HS-5 (cell line): ENCODE measurements at regions not wholly inside any gene's neighbourhood (a gene's known extent, or its start where the extent isn't known, plus 50 kb on each side); places are given as distances from the start of the nearest gene placed in this dataset.
"Not testable (repeated sequence)": the region's sequence is repeated elsewhere in the genome, so short reads cannot be mapped to it uniquely, and the experiment has no call there.

Experiments
- DNase-seq: peaks from one replicate; pipeline ENCODE4 v3.0.0-alpha.2; 2012; ENCODE audit warnings: low read depth

DNA sequence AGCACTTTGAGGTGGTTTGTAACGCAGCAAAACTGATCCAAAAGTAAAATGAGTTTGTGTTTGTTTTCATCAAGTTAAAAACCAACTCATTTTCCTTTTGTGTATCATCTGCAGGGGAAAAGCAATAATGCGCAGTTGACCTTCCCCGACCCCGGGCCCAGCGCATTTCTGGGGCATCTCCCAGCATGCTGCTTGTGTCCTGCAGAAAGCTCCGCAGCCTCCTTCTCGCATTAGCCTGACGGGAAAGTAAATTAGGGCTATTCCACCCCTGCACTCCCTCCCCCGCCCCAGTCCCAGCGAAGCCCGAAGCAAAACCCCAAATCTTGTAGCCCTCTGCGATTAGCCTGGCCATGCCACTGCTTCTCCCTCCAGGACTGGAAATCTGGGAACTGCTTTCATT is 82.0 kb upstream of the PPM1B start:
- DNase-seq = no peak

DNA sequence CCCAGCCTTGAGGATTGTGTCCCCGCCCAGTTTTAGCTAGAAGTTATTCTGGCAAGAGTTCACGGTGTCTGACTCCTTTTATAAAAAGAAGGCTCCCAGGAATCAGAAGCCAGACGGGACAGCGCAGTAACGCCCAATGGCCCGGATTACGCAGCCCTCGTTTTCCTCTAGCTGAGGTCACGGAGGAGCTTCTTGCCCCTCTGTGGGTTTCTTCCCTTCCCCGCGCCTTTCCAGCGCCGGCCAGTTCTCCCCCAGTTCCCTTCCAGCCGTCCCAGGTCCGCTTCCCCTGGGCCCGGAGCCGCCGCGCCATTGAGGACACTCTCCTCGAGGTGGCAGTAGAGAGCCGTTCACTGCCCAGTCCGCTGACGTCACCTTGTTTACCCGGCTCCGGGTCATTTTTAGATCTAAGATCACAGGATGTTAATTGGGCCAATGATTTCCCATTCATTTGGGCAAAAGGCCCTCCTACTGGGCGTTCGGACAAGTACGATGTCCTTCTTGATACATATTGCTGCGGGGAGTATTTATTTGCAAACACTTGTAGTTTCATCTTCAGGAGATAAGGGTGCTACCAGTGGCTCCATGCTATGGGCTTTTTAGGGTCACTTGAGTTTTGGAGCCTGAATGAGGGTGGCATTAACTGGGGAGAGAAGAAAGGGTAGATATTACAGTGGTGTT is 81.5 kb upstream of the PPM1B start:
- peak; percentile 52 for DNase-seq

DNA sequence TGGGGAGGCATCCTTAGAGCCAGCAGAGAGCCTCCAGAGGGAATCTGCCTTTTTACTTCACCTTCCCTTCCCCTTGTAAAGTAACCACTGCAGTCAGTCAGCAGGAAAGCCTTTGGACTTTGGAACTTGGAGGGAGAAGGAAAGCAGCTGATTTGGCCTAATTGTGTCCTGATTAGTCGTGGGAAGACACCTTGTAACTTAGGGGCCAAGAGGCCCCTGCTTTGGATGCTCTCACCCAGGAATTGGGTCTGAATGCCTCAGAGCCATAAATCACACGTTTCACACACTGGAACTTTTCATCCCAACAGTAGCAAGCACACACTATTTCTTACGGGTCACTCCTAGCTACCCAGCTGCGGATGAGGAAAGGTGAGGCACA is 81.0 kb upstream of the PPM1B start:
- no peak for DNase-seq

DNA sequence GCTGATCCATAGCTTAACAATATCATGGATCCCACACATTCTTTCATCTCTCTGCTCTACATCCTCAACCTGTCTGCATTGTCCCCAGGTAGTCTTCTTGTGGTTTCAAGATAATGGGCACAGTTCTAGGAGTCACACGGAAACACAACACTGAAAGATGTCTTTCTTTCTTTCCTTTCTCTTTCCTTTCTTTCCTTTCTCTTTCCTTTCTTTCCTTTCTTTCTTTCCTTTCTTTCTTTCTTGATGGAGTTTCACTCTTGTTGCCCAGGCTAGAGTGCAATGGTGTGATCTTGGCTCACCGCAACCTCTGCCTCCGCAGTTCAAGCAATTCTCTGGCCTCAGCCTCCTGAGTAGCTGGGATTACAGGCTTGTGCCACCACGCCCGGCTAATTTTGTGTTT is 76.2 kb upstream of the PPM1B start:
- DNase-seq = not testable (repeated sequence)

DNA sequence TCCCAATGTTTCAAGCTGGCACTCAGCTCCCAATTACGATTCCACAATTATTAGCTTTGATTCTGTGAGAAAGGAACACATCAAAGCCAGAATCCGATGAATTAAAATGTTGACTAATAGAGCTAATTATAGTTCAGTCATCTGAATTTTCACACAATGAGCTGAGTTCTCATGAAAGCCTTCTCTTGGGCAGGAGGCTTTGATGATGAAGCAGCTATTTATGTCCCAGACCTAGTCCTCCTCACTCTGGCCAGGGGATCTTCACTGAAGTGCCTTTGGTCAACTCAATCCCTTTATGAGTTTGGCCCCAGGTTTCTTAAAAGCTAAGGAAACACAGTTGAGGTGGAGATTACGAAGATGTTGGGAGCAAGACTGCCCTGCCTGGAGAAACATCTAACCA is 74.7 kb upstream of the PPM1B start:
- DNase-seq = no peak

DNA sequence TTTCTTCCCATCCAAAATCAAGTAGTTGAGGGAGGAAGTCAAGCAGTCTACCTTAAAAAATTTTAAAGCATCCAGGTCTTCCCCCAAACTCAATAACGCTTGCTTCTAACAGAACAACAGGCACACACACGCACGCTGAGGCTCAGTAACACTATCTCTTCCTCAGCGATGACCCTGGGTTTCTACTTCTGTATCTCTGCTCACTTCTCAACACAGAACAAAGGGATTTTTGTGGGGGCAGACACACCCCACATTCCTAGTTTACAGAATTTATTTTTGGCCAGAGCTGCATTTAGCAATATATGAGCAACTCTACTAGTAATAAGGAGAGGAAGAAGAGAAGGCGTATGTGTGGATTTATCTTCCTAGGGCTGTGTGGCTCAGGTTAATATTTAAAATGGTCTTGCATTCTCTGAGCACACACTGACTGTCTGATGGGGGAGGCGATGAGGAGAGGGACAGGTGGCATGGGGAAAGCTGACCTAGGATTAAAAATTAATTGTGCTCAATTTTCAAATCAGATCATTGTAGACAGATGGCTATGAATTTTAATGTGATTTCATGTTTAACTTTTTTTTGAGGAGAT is 71.3 kb upstream of the PPM1B start:
- no peak for DNase-seq

DNA sequence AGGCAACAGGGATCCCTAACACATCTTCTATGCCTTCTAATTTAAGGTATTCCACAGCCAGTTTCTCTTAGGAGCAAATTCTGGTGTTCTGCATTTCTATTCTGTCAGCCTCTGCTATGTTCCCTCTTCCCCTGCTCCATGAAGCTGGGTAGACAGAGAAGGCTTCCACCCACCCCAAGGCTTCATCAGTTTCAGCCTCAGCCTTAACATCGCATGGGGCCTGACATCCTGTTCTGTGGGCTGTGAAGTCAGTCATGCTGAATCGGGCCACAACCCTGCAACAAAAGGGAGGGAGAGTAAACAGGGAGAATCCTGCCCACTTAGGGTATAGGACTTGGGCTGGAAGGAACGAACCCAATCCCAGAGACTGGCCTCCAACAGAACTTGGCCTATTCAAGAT is 70.6 kb upstream of the PPM1B start:
- DNase-seq = no peak

DNA sequence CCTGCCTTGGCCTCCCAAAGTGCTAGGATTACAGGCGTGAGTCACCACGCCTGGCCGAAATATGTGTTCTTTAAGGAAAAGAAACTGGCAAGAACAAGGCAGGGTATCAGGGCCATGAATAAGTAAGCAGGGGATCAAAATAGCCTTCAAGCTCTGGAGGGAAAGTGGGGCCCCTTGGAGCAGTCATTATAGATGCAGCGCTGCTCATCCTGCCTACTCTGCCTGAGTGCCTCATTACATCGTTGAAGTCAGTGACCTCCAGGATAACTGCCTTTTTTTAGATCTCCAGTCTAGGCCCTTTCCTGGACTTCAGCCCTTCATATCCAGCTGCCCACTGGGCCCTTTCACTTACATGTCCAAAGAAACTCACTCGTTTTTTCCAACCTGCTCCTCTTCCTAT is 69.8 kb upstream of the PPM1B start:
- no peak for DNase-seq

DNA sequence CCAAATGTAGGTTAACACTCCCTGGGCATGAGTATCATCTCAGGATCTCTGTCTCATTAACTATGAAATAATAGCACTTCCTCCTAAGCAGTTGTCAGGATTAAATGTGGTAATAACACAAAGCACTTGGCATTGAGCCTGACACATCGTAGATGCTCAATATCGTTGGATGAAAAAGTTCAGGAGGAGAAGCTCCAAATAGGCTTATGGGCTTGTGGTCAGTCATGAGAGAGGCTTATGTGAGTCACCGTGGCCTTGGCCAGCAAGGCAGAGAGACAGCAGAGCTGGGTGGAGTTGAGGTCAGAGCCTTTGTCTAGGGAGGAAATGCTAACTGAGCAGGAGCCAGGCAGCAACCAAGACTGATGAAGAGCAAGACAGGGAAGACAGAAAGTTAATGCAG is 68.3 kb upstream of the PPM1B start:
- peak; percentile 95 for DNase-seq

DNA sequence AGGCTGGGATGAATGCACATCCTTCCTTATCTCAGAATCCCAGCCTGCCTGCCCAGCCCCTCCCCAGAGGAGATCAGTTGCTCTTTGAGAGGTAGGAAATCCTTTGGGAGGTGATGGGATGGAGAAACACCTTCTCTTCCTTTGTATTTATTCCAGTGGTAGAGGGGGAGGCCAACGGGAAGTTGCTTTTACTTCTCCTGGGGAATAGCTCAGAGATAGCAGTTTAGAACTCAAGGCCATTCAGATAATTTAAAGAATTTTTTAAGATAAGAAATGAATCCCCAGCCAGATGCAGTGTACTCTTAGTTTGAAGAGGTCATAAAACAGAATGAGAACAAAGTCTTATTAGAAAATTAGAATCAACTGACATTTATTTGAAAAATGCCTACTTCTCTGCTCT is 67.4 kb upstream of the PPM1B start:
- DNase-seq = no peak

DNA sequence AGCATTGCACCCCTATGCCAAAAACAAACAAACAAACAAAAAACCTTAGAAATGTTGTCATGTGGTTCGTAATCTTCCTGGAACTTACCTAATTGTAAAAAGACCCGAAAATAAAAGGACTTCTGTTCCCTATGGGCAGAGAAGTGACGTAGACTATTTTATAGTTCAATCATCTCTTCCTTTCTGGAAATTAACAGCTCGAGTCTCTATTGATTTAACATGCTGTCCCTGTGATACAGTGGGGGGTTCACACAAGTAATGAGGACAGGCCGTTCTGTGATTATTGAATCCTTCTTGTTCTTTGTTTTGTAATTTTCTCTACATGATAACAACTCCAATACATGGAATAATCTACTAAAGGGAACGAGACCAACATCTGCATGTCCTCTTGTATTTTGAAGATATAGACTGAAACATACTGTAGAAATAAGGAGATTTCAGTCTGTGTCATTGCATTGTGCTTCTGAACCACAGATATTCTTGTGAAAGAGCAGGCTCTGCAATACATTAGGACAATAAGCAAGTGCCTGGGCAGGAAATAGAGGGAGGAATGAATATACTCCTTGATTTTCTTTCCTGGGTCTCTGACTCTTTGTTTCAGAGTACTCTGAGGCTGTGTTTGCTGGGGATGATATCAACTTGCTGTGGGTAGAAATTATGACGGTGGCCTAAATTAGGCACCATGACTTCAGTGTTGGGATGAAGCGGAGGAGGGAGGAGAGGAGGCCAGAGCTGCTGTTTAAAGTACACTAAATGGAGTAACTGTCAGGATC is 65.7 kb upstream of the PPM1B start:
- no peak for DNase-seq

DNA sequence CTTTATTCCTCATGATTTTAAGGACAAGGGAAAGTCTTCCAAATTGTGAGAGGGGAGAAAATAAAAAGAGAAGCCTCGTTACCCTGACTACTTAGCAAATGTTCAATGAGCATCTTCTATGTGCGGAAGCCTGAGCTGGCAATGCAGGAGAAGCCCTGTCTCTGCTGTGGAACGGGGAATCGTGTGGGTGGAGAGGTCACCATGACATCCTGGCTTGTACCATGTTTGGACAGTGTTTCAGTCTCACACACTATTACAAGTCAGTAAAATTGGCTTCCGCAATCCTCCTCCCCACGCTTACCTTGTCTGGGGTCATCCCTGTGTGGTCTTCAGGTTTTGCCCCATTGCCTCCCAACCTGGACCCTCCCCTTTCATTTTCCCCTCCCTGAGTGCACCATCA is 65.0 kb upstream of the PPM1B start:
- DNase-seq = no peak

DNA sequence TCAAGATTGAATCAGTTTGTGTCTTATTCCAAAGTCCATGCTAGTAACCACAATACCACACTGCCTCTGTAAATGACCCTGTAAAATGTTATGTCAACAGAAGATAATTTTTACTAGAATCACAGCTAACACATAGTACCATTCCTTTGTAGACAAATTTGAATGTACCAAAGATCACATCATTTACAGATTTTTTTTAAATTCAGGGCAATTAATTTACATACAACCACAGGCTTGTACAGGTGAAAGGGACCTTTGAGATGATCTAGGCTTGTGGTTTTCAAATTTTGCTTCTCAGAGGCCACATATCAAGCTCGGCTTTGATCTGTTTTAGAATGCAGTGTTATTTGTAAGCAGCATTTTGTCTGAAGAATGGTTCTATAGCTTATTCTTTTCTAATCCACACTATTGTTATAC is 63.8 kb upstream of the PPM1B start:
- DNase-seq = no peak

DNA sequence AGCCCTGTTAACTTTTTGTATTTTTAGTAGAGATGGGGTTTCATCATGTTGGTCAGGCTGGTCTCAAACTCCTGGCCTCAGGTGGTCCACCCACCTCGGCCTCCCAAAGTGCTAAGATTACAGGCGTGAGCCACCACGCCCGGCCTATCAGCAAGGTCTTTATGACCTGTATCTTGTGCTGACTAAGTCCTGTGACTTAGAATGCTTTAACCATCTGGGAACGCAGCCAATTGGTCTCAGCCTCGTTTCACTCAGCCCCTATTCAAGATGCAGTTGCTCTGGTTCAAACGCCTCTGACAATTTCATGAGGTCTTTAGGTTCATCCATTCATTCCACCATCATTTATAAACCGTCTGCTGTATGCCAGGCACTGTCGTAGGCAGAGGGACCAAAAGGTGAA is 62.2 kb upstream of the PPM1B start:
- DNase-seq = not testable (repeated sequence)

DNA sequence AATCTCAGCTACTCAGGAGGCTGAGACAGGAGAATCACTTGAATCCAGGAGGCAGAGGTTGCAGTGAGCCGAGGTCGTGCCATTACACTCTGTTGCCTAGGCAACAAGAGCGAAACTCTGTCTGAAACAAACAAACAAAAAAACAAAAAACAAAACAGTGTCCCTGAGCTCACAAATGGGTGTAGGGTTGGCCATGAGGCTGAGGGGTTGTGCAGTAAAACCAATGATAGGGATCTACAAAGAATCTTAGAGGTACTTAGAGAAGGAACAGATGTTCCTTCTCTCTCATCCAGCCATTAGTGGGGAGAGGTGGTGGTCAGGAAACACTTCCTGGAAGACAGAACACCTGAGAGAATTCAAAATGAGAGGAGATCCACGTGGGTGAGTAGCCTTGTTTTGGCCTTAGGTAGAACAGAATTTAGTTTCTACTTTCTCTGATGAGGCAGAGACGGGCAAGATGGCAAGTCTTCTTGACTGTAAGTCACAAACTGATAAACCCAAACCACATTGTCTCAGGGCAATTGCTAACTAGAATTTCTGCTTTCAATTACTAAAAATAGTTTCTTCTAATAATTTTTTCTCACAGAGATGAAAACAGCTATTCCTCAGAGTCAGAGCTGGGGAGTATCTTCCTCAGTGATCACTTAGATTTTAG is 61.5 kb upstream of the PPM1B start:
- DNase-seq = no peak

DNA sequence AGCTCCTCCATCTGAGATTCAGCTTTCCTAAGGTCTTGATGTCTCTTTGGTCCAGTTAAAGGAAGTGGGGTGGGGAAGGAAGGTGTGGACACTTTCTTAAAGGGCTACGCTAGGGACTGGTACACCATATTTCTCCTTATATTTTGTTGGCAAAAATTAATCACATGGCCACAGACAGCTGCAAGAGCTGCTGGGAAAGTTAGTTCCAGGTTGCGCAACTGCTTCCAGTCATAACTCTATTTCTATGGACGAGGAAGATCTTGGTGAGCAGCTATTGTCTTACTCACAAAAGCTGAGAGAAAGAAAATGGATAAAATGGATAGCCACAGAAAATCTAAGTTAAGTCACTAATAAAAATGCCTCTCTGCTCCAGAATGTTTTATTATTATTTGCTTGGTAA is 60.7 kb upstream of the PPM1B start:
- no peak for DNase-seq

DNA sequence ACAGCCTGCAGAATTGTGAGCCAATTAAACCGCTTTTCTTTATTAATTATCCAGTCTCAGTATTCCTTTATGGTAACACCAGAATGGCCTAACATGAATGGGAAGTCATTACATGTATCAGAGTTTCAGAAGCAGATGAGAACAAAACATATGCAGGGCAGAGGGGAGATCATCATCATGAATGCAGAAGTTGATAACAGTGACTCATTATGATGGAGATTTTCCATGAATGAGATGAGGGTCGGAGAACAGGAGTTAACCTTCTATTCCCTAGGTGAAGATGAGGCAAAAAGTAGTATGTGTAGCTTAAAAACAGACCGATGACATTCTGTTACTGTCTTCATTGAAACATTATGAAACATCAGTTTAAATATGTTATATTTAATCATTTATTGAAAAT is 59.5 kb upstream of the PPM1B start:
- DNase-seq = no peak

DNA sequence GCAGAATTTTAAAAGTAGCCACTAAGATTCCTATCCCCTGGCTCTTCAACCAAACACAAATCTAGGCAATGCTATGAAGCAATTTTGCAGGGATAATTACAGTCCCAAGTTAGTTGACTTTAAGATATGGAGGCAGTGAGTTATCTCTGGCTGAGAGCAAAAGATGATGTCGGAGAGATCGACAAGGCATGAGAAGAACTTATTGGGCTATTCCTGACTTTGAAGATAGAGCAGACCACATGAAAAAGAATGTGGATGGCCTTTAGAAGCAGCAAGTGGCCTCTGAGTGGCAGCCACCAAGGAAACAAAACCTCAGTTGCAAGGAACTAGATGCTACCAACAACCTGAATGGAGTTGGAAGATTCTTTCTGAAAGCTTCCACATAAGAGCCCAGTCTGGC is 58.2 kb upstream of the PPM1B start:
- DNase-seq = no peak

DNA sequence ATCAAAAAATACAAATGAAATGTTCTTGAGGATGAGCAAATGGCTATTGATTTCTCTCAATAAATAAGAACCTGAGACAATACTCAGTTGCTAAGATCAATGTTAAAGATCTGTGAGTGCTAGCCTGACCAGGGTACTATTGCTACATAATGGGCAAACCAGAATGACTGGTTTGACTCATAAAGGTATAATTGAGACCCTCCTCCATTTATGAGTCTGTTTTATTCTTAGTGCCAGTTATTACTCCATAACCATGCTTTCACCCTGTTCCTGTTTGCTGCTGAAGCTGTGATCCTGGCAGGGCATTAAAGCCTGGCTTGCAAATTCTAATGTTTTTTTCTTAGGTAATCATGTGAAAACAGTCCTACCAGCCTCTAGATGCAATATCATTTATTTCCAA is 56.6 kb upstream of the PPM1B start:
- no peak for DNase-seq

DNA sequence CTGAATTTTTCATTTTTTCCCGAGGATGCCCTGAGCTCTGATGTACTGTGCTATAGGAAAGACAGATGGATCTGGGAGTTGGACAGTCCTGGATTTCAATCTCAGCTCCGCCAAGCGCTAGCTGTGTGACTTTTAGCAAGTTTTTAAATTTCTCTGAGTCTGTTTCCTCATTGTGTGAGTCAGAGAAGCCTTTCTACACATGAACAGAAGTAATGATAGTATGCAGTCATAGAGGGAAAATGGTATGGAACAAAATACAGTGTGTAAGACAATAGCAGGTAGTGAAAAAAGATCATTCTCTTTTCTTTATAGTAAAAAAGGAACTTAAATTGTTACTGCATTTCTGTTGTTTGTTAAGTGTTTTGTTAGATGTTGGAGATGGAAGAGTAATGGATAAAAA is 52.4 kb upstream of the PPM1B start:
- DNase-seq = no peak

DNA sequence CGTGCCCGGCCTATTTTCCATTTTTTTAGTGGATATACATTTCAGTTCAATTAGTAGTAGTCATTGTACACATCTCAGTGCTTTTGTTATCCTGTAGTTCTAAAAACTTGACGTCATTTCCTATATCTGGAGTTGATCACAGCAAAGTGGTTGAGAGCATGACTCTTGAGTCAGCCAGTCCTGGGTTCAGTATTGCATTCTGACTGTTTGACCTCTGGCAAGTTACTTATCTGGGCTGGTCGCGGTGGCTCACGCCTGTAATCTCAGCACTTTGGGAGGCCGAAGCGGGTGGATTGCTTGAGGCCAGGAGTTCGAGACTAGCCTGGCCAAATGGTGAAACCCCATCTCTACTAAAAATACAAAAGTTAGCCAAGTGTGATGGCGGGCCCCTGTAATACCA is 50.4 kb upstream of the PPM1B start:
- DNase-seq = peak; percentile 41
